Stimulated activated CD4-positive, alpha-beta T cell treated with anti-CD3 and anti-CD28 coated beads, Interleukin-15, amount 100 ng/mL, for 1 hour (primary cell): ENCODE measurements at regions not wholly inside any gene's neighbourhood (a gene's known extent, or its start where the extent isn't known, plus 50 kb on each side); places are given as distances from the start of the nearest gene placed in this dataset.

Experiments used
- DNase-seq, 2 donors: peaks; one replicate each; pipeline ENCODE4 v3.0.0-alpha.2; 2020; ENCODE audit warnings: low read depth in 1 of 2, low spot score in 1 of 2

GRCh38 chr17:14833201-14833785 is 431.8 kb downstream of the PMP22 start:
- no peak for DNase-seq

GRCh38 chr17:14831491-14831890 is 433.6 kb downstream of the PMP22 start:
- no peak for DNase-seq

- no peak for DNase-seq
Observed at GRCh38 chr17:14827396-14827919, 437.7 kb downstream of the PMP22 start.

- DNase-seq = no peak
Observed at GRCh38 chr17:14826358-14826757, 438.8 kb downstream of the PMP22 start.

GRCh38 chr17:14818469-14818868 is 446.7 kb downstream of the PMP22 start:
- no peak for DNase-seq

- no peak for DNase-seq
Observed at GRCh38 chr17:14815079-14815478, 450.0 kb downstream of the PMP22 start.

GRCh38 chr17:14813649-14814370 is 451.3 kb downstream of the PMP22 start:
- no peak for DNase-seq

GRCh38 chr17:14808425-14808824 is 456.7 kb downstream of the PMP22 start:
- DNase-seq = no peak

- no peak for DNase-seq
Observed at GRCh38 chr17:14805348-14805747, 459.8 kb downstream of the PMP22 start.

- DNase-seq = no peak
Observed at GRCh38 chr17:14803826-14804225, 461.3 kb downstream of the PMP22 start.

- DNase-seq = no peak
Observed at GRCh38 chr17:14797801-14798200, 467.3 kb downstream of the PMP22 start.

GRCh38 chr17:14797021-14797420 is 468.1 kb downstream of the PMP22 start:
- DNase-seq = no peak

GRCh38 chr17:14794961-14795360 is 470.2 kb downstream of the PMP22 start:
- no peak for DNase-seq

GRCh38 chr17:14793237-14793636 is 471.9 kb downstream of the PMP22 start:
- DNase-seq = no peak

- no peak for DNase-seq
Observed at GRCh38 chr17:14792746-14793145, 472.4 kb downstream of the PMP22 start.

GRCh38 chr17:14791221-14791620 is 473.9 kb downstream of the PMP22 start:
- no peak for DNase-seq

GRCh38 chr17:14790521-14790920 is 474.6 kb downstream of the PMP22 start:
- no peak for DNase-seq

- peak in 1 of 2 donors; percentile 3 for DNase-seq
Observed at GRCh38 chr17:14784997-14785696, 480.0 kb downstream of the PMP22 start.

GRCh38 chr17:14781123-14781522 is 480.2 kb downstream of the HS3ST3B1 start:
- no peak for DNase-seq

GRCh38 chr17:14780097-14780651 is 479.3 kb downstream of the HS3ST3B1 start:
- no peak for DNase-seq

GRCh38 chr17:14779241-14779640 is 478.4 kb downstream of the HS3ST3B1 start:
- DNase-seq = no peak

GRCh38 chr17:14777291-14777690 is 476.4 kb downstream of the HS3ST3B1 start:
- DNase-seq = no peak
